ENCODE measurements at regions not wholly inside any gene's neighbourhood (a gene's known extent, or its start where the extent isn't known, plus 50 kb on each side); places are given as distances from the start of the nearest gene placed in this dataset.
"Not testable (repeated sequence)": the region's sequence is repeated elsewhere in the genome, so short reads cannot be mapped to it uniquely, and the experiment has no call there.

DNA sequence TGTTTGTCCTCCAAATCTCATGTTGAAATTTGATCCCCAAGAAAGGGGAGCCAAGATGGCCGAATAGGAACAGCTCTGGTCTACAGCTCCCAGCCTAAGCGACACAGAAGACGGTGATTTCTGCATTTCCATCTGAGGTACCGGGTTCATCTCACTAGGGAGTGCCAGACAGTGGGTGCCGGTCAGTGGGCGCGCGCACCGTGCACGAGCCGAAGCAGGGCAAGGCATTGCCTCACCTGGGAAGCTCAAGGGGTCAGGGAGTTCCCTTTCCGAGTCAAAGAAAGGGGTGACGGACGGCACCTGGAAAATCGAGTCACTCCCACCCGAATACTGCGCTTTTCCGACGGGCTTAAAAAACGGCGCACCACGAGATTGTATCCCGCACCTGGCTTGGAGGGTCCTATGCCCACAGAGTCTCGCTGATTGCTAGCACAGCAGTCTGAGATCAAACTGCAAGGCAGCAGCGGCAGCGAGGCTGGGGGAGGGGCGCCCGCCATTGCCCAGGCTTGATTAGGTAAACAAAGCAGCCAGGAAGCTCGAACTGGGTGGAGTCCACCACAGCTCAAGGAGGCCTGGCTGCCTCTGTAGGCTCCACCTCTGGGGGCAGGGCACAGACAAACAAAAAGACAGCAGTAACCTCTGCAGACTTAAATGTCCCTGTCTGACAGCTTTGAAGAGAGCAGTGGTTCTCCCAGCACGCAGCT, 493.6 kb downstream of the KLF12 start:
- not testable (repeated sequence) for DNase-seq (ENCODE audit: low read depth in 2 of 2, low spot score in 1 of 2)

DNA sequence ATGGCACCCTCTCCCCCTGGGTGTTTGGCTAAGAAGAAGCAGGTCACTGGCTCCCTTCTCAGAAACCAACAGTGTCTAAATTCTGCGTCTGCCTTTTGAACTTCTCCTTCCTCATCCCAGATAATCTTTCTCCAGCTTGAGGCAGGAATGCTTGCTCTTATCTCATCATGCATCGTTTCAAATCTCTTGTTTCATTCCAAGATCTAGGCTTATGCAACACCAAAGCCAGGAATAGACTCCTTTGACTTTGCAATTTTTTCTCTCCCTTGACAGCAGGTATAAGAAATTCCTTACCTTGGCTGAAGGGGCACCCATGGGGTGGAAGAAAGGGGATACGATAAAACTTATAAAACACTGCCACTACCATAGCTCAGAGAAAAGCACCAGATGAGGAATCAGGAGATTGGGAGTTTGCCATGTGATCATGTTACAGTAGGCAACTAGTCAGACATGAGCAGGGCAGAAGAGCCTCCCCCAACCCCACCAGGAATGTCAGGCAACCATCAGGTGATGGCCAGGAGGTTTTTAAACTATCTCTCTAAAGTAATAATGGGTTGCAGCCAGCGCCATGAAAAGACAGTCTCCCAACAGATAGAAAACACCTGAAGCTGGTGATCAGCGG, 498.9 kb downstream of the KLF12 start:
- no peak for DNase-seq (ENCODE audit: low read depth in 2 of 2, low spot score in 1 of 2)

DNA sequence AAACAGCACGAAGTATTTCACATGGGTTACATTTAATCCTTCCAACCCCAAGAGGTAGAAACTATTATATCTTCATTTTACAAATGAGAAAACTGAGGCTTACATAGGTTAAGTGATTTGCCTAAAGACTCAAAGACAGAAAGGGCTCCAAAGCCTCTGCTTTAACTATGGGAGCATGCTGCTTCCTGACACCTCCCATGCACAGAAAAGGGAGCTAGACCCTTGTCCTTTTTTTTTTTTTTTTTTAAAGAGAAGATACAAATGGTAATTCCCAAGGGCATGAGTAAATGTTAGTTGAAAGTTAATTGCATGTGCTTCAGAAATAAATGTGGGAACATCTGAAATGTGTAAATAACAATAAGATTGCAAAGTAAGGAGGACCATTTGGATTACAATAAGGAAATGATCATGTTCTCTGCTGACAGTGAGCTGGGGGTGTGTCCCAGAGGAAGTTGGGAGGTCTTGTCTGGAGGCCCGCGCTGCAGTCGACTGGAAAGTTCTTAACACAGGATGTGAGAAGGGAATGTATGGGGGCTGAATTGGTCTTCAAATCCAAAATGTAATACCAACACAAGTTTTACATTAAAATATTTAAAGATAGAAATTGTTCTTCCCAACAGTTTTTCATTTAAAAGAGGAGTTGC, 500.3 kb downstream of the KLF12 start:
- DNase-seq (ENCODE audit: low read depth in 2 of 2, low spot score in 1 of 2), result no peak

DNA sequence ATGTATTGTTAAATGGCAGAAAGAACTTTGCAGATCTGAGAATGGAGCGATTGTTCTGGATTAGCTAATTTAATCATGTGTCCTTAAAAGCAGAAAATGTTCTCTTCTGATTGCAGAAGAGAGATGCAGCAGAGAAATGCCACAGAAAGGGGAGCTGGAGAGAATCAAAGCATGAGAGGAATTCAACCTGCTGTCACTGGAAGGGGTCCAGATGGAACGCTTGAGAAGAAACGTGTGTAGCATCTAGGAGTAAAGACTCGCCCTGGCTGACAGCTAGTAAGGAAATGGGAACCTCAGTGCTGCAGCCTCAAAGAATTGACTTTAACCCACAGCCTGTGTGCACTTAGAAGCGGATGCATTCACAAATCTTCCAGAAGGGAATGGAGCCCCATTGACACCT, 502.8 kb downstream of the KLF12 start:
- no peak for DNase-seq (ENCODE audit: low read depth in 2 of 2, low spot score in 1 of 2)

DNA sequence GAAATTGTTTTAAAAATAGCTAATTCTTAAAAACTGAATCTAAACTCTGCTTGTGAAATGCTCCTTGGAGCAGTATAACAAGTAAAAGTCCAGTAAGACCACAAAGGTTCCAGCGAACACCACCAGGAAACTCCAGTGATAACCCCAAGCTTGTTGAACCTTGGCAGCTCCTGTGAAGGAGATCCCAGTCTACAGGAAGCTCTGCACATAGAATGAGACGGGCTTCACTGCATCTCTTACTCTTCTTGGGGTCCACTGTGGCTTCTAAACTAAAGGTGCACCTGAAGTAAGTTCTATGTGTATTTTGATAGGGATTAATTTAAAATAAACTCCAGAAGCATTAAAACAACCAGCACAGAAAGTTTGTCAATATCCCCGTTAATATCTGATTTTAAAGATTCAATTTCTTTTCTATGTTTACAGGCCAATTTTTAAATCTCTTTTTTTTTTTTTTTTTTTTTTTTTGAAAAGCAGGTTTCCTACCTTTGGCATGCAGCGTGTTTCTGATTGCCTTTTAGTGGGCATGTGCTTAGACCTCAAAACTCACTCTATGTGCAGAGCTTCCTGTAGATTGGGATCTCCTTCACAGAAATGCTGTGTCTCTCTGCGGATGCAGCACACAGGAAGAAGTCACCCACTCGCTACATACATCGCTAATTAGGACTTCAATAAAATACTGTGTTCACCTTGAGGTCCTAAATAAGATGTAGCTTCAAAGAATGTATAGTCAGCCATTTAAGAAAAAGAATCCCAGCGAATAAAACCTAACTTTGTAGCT, 508.5 kb downstream of the KLF12 start:
- no peak for DNase-seq (ENCODE audit: low read depth in 2 of 2, low spot score in 1 of 2)

DNA sequence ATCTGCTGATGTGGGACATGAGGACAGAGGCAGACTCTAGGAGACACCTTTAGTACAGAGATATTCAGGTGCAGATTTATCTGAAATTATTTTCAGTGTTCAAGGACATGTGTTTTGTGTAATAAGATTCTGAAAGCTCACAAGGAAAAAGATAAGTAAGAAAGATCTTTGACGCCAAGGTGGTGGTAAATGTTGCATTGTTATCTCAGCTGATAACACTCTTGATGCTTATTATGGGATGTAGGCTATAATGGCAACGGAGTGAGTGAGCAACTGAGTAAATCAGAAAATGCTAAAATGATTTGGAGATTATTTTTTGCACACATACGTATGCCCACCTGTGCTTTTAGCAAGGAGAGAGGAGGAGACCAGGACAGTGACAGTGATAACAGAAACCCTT, 510.9 kb downstream of the KLF12 start:
- DNase-seq (ENCODE audit: low read depth in 2 of 2, low spot score in 1 of 2), result no peak

DNA sequence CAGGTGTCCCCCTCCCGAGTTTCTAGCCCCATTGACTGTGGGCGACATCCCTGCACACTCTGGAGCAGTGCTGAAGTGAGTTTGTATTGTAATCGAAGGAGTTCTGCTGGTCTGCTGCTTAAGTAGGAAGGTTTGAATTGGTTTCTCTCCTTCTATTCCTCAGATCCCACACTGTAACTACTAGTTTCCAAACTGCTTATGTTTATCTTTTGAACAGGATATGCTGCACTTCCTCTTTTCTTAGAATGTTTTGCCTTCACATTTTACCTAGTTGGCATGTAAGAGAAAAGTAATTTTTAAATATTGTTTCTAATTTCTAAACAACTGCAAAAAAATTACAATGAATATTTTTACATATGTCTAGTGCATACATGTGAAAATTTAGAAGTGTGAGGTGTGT, 511.8 kb downstream of the KLF12 start:
- DNase-seq (ENCODE audit: low read depth in 2 of 2, low spot score in 1 of 2), result no peak

DNA sequence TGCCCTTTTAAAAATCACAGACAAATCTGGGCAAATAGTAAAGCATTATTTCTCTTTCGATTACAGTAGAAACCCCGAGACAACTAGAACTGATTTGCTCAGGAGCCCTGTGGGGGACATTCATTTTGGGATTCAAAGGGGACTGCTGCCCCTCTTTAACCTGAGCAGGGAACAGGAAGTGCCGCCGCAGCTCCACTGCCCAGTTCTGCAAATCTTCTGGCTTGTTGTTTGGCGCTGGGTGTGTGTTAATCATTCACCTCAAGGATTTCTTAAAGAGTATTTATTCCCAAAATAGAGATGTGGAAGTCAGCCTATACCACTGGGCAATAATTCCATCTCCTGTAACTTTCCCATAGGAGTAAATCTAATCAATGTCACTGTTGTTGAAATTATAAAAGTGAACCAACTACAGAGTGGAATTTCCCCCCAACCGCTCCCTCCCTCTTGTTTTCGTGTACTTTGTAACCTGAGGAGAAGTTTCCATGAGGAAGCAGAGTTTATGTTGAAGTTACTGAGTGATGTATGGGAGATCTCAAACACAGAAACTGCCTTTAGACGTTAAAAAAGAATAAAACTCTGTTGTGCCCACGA, 515.8 kb downstream of the KLF12 start:
- no peak for DNase-seq (ENCODE audit: low read depth in 2 of 2, low spot score in 1 of 2)

DNA sequence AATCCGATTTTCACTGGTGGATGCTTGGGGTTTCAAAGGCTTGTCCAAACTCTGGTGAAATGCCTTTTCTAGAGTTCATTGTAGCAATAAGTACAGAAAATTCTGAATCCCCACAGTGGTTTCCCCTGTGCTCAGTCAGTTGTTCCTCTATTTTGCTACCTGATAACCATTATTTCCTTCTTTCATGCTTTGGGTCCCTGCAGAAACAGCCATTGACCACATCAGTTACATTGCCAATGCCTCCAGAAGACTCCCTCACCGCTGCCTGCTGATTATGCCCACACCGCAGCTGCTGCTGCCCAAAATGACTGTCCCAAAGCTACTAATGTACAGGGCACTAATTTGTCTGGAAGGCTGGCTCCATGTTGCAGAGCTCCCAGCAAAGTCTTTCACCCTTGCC, 517.3 kb downstream of the KLF12 start:
- no peak for DNase-seq (ENCODE audit: low read depth in 2 of 2, low spot score in 1 of 2)

DNA sequence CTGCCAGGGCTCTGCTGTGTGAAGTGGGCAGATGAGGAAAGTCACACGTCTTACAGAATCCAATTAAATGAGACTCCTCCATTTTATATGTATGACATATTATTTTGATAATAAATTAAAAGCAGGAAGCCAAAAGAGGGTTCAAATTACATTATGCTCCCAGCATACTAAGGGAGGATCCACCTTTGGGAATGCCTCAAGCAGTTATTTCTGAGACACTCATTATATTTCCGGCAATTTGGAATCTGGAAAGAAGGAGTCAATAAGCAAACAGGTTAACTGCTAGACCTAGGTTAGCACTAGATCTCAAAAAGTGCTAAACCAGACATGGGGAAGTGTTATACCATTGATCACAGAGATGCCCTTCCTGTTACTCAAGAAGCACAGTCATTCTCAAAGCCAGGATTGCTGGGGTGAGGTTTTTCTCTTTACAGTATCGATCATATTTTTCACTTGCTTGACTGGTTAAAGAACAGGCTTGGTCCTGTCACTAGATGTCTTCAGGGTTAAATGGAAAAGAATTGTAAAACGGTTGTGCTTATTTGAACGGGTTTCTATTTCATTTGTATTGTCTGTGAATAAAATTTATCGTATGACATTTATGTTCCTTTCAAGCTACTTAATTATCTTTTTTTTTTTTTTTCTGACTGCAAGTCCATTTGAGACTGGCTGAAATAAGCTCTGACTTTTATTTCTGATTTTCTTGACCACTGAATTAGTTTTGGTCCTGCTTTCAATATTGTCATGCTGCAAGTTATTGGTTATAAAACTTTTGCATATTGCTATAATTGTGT, 523.2 kb downstream of the KLF12 start:
- DNase-seq (ENCODE audit: low read depth in 2 of 2, low spot score in 1 of 2), result no peak

DNA sequence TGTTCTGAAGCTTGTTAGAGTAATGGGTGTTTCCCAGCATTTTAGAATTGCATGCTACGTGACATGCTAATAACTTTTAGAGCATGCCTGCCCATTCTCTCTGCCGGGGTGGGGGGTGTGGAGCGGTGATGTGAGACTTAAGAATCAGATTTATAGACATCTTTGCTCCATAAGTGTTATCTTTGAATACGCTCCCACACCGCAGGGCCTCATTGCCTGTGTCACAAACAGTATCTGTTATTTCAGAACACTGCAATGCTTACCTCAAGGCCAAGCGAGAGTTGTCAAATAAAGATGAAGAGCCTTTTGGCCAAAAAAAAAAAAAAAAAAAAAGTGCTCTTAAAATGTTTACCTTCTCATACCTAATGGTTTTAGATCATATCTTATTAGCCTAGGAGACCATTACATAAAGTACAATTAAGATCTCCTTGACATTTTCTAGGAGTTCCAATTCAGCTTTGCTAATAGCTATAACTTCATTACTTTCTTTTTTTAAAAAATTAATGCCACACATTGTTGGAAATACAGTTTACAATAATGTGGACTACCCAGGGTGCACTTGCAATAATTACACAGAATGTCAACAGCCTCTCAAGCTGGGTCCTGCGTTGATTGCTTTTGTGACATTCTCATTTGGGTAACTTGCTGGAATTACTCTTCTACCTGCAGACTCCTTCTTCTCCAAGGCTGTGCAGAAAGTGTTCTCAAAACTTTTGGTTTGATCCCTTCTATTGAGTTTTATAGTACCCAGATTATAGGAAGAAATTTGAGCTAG, 525.3 kb downstream of the KLF12 start:
- DNase-seq (ENCODE audit: low read depth in 2 of 2, low spot score in 1 of 2), result no peak

DNA sequence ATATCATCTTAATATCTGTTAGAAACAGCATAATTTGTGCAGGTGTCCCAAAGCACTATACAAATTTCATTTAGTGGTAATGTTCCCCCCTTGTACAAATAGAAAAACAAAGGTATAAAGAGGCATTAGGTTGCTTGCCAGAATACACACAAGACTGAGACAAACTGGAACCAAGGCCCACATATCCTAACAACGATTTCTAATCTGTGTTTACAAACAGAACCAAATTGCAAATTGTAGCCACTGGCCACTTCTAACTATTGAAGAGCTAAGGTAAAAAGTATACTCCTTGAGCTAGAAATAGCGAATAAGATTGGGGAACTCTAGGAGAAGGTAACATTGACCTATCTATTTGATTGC, 526.1 kb downstream of the KLF12 start:
- DNase-seq (ENCODE audit: low read depth in 2 of 2, low spot score in 1 of 2), result no peak

DNA sequence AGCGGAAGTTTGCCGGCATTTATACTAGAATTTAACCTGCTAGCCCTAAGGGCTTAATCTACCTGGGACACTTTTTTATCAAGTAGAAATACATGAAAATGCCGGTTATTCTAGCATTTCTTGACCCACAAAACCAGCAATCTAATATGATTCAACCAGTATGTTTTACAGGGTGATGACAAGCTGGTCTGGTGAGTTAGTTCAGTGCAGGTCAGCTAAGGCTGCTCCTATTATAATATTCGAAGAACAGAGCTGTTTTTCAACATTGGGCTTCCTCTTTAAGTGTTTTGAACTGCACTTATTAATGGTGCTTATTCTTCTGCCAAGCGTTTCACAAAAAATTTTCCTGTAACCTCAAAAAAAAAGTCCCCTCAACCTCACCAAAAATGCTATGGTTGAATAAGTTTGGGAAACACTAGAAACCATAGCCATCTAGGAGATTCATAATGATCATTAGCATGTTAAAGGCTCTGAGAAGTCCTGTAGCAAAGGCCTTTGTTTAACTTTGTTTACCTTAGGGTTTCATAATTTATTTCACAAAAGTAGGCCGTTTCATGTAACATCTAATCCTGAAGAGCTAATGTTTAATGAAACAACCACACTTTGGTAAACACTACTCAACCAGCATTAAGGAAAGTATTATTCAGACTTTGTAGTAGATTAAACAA, 526.6 kb downstream of the KLF12 start:
- DNase-seq (ENCODE audit: low read depth in 2 of 2, low spot score in 1 of 2), result no peak

DNA sequence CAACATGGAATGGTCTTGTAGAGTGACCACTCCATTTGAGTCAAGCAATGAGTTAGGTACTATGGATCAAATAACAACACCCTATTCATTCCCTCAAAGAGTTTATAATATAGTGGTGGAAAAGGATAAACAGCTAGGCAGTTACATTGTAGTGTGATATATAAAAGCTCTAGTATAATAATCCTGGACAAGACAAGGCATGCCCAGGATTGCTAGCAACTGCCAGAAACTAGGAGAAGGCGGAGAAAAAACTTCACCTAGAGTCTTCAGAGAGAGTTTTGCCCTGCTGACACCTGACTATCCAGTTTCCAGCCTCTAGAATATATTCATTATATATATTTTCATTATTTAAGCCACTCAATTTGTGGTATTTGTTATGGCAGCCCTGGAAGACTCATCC, 530.6 kb downstream of the KLF12 start:
- no peak for DNase-seq (ENCODE audit: low read depth in 2 of 2, low spot score in 1 of 2)

DNA sequence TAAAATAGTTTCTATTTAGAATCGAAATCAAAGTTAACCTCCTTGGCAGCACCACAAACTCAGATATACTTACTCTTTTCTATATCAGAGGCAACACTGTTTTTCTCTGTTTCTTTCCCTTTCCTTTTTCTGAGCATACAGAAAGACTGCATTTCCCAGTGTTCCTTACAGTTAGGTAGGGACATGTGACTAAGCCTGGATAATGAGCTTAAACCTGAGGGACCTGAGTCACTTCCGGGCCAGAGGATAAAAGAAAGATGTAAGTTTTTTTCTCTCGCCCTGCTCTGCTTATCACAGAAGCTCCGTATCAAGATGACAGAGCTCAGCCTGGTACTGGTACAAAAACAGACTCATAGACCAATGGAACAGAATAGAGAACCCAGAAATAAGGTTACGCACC, 531.9 kb downstream of the KLF12 start:
- no peak for DNase-seq (ENCODE audit: low read depth in 2 of 2, low spot score in 1 of 2)

DNA sequence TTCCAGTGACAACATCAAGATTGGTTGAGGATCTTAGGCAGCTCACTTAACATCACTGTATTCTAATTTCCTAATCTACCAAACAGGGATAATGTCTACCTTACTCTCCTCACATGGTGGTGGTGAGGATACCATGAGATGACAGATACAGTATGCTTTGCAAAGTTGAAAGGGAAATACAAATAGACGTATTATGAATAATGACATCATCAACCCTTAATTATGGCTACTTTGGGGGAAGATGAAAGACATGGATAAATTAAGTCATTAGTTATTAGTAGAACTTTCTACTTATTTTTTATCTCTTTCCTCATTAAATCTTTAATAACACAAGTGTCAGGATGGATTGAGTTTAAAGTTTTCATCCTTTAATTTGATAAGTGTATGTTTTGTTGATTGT, 532.5 kb downstream of the KLF12 start:
- DNase-seq (ENCODE audit: low read depth in 2 of 2, low spot score in 1 of 2), result no peak

DNA sequence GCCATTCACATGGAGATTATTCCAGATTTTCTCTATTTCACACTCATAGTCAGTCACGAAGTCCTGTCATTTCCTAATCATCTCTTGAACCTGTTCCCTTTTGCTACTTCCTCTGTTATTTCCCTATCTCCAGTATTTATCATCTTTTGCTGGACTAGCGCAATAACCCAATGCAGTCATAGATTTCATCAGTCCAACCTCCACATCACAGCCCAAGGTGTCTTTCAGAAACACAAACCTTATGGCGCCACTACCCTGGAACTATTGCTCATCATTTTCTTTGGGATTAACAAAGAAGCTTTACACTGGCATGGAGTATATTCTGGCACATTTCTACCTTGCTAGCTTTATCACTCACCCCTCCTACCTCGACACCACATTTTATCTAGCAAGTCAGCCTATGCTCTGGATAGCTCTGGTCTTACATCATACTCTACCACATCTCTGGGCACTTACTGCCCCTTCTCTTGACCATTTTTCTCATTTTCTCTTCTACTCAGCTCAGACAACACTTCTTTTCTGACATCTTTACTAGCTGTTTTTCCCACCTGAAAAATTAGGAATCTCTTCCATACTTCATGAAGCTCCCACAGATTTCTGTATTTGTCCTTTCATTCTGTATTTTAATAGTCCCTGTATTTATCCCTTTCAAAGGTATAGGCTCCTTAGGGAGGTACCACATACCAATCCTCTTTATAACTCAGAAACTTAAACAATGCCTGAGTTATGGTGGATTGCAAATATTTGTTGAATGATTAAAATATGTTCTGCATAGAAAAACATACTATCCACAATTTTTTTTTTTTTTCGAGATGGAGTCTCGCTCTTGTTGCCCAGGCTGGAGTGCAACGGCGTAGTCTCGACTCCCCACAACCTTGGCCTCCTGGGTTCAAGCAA, 534.7 kb downstream of the KLF12 start:
- DNase-seq (ENCODE audit: low read depth in 2 of 2, low spot score in 1 of 2), result no peak

DNA sequence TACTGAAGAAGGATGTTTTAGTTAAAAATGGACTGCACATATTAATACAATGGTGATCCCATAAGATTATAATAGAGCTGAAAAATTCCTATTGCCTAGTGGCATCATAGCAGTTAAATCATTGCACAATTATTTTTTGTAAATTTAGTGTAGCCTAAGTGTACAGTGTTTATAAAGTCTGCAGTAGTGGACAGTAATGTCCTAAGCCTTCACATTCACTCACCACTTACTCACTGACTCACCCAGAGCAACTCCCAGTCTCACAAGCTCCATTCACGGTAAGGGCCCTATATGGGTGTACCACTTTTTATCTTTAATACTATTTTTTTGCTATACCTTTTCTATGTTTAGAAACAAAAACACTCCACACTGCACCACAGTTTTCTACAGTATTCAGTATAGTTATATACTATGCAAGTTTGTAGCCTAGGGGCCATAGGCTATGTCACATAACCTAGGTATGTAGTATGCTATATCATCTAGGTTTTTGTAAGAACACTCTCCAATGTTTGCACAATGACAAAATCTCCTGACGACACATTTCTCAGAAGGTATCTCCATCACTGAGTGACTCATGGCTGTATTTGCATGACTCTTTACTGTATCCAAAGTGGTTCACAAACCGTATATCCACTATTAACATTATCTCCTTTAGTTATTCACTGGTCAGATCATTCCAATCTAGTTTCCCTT, 536.0 kb downstream of the KLF12 start:
- no peak for DNase-seq (ENCODE audit: low read depth in 2 of 2, low spot score in 1 of 2)

Measured in stimulated activated CD8-positive, alpha-beta memory T cell treated with anti-CD3 and anti-CD28 coated beads, Interleukin-4, amount 100 ng/mL, for 4 hours (primary cell).